ENCODE measurements at regions not wholly inside any gene's neighbourhood (a gene's known extent, or its start where the extent isn't known, plus 50 kb on each side); places are given as distances from the start of the nearest gene placed in this dataset.

DNA sequence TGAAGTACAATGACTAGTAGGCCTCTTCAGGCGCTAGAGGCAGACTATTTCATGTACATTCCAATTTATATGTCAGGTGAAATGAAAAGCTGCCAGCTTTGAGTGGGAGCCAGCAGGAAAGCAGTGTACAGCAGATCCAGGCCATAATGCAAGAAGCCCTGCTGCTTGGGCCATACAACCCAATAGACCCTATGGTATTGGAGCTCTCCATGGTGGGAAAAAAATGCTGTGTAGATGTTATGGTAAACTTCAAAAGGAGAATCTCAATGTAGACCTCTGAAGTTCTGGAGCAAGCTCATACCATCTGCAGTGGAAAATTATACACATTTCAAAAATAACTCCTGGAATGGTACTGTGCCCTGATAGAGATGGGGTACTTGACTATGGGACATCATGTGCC, 71.5 kb upstream of the CD82 start:
- no peak for DNase-seq (ENCODE audit: low read depth in 2 of 2)

DNA sequence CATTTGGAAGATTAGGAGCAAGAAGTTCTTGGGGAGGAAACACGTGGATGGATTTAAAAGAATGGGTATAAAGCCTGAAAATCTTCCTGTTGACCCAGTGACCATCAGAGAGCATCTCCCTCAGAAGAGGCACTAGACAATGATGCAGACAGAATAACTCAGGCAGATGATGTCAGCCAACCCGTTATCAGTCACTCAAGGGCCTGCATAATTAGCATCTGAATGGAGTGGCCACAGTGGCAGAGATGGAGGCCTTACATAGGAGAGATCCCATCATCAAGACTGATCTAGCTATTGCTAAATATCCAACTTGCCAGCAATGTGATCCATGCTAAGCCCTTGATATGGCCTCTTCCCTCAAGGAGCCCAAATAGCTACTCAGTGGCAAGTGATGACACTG, 70.7 kb upstream of the CD82 start:
- DNase-seq (ENCODE audit: low read depth in 2 of 2) = no peak

DNA sequence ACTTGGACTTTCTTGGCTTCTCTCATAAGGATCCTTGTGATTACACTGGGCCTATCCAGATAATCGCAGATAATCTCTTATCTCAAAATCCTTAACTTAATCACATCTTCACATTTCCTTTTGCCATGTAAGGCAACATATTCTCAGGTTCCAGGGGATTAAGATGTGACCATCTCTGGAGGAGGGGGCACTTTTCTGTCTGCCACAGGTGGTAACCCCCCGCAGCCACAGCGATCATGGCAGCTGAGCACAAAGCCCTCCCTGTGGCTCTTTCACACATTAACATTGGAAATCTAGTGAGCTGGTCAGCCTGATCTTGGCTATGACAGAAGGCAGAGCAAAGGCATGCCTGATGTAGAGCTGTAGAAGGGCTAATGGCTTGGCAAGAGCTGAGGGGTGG, 69.1 kb upstream of the CD82 start:
- no peak for DNase-seq (ENCODE audit: low read depth in 2 of 2)

DNA sequence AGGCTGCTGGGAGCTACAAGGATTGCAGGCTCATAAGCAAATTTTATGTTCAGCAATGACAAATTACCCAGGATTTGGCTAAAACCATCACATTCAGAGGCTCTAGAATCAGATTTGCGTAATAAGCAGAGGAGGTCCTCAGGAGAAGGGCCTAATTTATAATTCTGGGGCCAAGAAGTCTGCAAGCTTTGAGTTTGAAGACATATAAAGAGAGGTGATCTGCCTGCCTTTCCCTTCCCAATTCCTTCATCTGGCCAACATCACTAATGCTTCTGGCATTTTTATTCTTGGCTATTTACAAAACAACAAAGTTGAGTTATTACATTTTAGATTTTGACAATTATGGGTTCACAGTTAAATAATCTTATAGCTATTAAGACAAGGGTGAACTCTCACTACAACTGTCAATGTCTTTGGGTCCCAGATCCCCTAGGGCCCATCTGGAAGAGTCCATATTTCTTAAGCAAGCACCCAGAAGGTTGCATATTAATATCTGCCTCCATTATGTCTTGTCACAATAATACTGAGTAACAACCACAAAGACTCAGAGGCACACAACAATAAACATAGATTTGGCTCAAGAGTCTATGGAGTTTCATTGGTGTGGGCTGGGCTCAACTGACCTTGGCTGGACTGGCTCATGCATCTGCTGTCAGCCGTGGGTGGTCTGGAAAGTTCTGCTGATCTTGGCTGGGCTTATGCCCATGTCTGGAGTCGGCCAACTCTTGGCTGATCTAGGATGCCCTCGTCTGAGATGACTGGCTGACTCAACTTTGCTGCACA, 67.2 kb upstream of the CD82 start:
- DNase-seq (ENCODE audit: low read depth in 2 of 2) = no peak

DNA sequence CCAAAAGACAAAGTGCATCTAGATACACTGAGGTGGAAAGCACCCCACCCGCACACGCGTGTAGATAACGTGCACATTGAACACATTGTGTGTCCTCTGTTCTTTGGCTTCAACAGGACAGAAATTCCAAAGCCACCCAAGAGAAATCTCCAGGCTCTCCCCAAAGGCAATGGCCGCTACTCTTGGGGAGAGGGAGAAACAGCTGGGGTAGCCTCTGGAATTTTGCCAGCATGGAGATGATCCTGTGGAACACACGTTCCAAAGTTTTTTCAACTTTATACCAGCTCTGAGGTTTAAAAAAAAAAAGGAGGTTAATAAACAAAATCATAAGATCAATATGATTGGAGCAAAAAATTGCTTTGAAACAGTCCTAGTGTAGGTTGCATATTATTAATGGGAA, 63.0 kb upstream of the CD82 start:
- DNase-seq (ENCODE audit: low read depth in 2 of 2) = no peak

DNA sequence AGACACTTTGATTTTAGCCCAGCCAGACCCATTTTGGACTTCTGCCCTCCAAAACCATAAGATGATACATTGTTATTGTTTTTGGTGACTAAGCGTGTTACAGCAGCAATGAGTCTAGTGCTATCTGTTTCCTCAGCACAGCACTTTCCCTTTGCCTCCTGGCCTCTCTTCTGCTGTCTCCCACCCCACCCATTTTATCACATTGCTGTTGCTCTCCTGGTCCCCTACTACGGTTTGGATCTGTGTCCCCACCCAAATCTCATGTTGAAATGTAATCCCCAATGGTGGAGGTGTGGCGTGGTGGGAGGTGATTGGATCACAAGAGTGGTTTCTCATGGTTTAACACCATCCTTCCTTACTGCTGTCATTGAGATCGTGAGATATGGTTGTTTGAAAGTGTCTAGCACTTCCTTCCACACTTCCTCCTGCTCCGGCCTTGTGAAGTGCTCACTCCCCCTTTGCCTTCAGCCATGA, 59.8 kb upstream of the CD82 start:
- no peak for DNase-seq (ENCODE audit: low read depth in 2 of 2)

DNA sequence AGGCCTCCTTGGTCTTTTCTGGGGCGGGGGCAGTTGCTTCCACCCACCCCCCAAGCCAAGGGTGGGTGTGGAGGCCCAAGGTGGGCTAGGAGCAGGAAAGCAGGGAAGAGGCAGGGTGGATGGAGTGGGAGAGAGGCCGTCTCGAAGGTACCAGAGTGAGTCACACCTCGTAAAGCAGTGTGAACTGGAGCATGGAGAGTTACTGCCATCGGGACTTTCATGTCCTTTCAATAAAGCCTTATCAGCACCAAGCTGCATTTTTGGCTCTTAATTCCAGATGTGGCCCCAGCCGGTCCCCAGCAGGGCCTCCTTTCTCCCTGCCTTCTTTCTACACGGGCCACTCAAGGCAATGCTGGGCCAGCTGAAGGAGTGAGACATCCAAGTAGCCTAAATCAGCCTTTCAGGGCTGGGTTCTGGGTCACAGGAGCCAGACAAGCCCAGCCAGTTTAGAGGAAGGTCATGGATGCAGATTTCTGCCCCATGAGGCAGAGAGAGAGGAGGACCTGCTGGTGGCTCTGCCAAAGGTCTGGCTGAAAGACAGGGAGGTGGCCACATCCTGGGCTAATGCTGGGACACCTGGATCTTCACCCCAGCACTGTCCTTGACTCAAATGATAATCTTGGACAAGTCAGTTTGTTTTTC, 59.0 kb upstream of the CD82 start:
- no peak for DNase-seq (ENCODE audit: low read depth in 2 of 2)

DNA sequence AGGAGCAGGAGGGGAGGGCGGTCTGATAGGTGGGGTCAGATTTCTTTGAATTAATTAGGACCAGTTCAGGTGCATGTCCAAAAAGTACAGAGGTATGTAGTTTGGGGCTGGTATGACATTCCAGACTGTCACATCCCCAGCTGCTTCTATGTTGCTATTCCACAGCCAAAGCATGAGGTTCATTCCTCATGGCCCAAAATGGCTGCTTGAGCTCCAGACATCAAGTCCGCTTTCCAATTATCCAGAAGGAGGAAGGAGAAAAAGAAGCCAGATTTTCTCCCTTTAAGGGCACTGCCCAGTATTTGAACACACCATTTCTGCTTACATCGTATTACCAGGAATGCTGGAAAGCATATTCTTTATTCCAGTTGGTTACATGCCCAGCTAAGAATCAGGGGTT, 58.0 kb upstream of the CD82 start:
- no peak for DNase-seq (ENCODE audit: low read depth in 2 of 2)

DNA sequence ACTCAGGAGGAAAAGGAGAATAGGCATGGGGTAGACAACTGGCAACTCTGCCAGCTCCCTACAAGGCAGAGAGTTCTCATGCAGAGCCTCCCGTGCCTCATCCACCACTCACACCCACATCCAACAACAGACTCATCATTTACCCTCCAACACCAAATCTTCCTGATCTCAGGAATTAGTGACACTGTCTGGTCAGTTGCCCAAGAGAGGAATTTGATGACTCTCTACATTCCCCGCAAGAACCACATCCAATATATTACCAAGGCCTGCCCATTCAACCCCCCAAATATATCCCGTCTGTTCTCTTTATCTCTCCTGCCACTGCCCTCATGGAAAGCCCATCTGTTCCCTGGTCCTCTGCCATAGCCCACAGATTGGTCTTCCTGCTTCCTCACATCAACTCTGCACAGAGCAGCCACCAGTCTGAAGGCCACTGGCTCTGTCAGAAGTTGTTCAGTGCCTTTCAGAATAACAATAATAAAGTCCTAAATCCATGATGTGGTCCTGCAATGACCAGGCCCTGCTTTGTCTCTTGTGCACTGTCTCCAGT, 57.5 kb upstream of the CD82 start:
- no peak for DNase-seq (ENCODE audit: low read depth in 2 of 2)

DNA sequence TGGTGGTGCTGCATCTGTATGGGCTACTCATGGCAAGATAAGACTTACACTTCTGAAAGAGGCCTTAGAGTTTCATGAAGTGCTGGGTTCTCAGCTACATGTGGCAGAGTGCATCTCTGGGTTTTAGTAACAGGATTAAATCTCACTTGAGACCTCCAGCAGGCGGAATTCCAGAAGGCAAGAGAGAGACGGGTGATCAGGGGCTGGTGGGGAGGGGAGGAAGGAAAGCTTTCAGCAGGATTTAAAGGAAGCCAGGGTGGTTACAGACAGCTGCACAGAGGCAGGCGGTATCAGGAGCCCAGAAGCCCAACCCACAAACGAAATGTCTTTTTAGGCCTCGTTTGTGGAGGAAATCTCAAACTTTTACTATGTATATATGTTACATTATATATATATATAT, 56.2 kb upstream of the CD82 start:
- DNase-seq (ENCODE audit: low read depth in 2 of 2) = no peak

DNA sequence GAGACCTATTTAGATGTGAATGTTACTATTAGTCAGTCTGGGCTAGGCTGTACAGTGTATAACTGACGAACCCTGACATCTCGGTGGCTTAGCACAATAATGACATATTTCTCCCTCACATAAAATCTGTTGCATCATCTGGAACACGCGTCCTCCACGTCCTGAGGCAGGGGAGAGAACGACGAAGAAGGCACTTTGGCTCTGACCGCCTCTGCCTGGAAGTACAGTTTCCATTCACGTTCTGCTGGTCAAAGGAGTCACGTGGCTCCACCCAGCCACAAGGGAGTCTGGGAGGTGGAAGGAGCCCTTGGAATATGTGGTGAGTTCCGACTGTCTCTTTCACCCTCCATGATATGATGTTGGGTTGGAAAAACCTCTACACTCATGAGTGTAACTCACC, 55.1 kb upstream of the CD82 start:
- DNase-seq (ENCODE audit: low read depth in 2 of 2) = no peak

DNA sequence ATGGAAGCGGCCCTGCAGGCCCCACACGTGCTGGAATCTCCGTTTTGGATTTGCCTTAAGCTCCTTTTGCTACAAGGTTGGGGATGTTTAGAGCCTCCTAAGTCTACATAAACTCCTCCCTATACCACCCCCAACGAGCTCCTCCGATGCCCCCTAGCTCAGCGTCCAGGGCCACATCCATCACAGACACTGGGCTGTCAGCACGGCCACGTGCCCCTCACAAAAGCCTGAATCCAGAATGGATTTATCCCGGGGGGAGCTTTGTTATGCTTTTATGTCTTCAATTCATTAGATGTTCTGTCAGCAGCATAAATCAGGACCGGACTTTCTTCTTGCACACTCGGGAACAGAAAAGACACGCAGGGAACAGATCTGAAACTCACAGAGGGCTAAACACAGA, 52.6 kb upstream of the CD82 start:
- DNase-seq (ENCODE audit: low read depth in 2 of 2) = no peak

DNA sequence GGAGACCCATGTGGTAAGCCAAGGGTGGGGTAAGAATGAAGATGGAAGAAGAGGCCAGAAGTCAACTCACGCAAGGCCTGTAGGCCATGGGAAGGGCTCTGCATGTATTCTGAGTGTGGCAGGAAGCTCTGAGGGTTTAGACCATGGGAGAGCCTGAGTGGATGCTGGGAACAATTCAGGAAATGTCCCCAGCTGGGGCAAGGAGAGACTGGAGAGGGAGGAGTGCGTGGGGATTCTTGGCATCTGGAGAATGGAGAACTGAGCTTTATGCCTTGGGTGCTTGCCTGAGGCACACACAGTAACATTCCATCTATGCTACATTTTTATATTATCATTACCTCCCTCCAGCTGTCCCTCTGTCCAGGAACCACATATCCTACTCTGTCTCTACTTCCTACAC, 50.4 kb upstream of the CD82 start:
- no peak for DNase-seq (ENCODE audit: low read depth in 2 of 2)
